Gastrocnemius medialis (tissue), 4 donors: ENCODE measurements at regions not wholly inside any gene's neighbourhood (a gene's known extent, or its start where the extent isn't known, plus 50 kb on each side); places are given as distances from the start of the nearest gene placed in this dataset.

Experiments used
- CTCF ChIP-seq, 5 experiments: fragments of 450-650 bp in 3 of 5; fragments of 200-600 bp in 2 of 5; sonication (generic) in 2 of 5; IDR thresholded peaks in 4 of 5; conservative IDR thresholded peaks in 1 of 5; 1 replicate in 4 of 5; 2 replicates in 1 of 5; pipeline ENCODE4 v1.5.1; 2016 to 2019; ENCODE audit warnings: antibody characterized with exemption in 5 of 5, mild to moderate bottlenecking in 3 of 5, moderate library complexity in 3 of 5
- POLR2A ChIP-seq, 2 donors: fragments of 450-650 bp; IDR thresholded peaks; one replicate each; pipeline ENCODE4 v1.6.1; 2017; ENCODE audit warnings: antibody characterized with exemption in 2 of 2, mild to moderate bottlenecking in 2 of 2, moderate library complexity in 2 of 2

DNA sequence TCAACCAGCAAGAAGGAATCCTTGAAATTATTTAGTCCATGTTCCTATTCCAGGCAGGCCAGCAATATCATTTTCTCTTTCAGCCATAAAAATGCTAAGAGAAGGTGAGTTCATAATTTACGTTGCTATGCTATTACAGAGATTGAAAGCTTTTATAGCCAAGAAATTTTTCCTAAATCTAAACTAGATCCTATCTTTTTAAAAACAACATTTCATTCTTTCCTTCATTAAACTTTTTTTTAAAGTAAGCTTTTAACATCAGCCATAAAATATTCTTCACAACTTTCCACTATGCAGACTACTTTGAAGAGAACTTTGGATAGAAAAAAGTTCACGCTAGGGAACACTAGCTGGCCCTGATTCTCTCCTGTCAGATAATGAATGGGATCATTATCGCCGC lies 159.8 kb downstream of the RPS12 start:
- no peak for TF ChIP-seq CTCF (IDR thresholded peaks at IDR 0.05 in 4 of 5, conservative IDR thresholded peaks at IDR 0.05 in 1 of 5)
- no peak for TF ChIP-seq POLR2A (IDR thresholded peaks at IDR 0.05)
